ENCODE measurements at regions not wholly inside any gene's neighbourhood (a gene's known extent, or its start where the extent isn't known, plus 50 kb on each side); places are given as distances from the start of the nearest gene placed in this dataset.

GRCh38 chr2:16156411-16156810 is 216.1 kb downstream of the MYCN start:
- CTCF ChIA-PET (ENCODE audit: partially characterized antibody): interaction anchor here (0.6 to 1.6 kb wide), 4 partner anchors 10 to 297 kb away, joined by 3 to 5 read pairs (median 4); no protein-coding TSS in a partner anchor
- Histone ChIP-seq H3K4me1 (replicated peaks in 1 of 4; ENCODE audit: control insufficient read depth in 3 of 4, insufficient read depth in 4 of 4, low read length in 3 of 4) (no peaks in the 10 kb centered on the region), H3K36me3 (ENCODE audit: control insufficient read depth in 2 of 4, insufficient read depth in 4 of 4, low read length in 3 of 4) (no peaks in the 10 kb centered on the region), H3K4me2 (ENCODE audit: insufficient read depth in 1 of 2, low read depth in 2 of 2, low read length in 2 of 2) (no peak overlapping the region), H3K4ac (replicated peaks; ENCODE audit: insufficient read length, low read depth, low read length) (no peak overlapping the region), H4K8ac (ENCODE audit: extremely low read depth, insufficient read depth, low read length) (no peak overlapping the region), H2AK5ac (ENCODE audit: low read depth, low read length) (no peak overlapping the region), H2BK5ac (ENCODE audit: low read depth, low read length) (no peak overlapping the region), H3K23ac (ENCODE audit: insufficient read length) (no peak overlapping the region), H3K27ac (ENCODE audit: low read depth, low read length) (no peak overlapping the region), H3K9ac (replicated peaks in 1 of 4; ENCODE audit: extremely low read depth in 1 of 4, low read depth in 3 of 4, low read length in 3 of 4) (no peak overlapping the region), H3K56ac (replicated peaks; ENCODE audit: insufficient read length, low read depth, low read length) (no peak overlapping the region), H3K4me3 (ENCODE audit: extremely low read depth in 1 of 4, insufficient read depth in 2 of 4, low read depth in 3 of 4, low read length in 4 of 4) (no peak overlapping the region), H3K79me2 (ENCODE audit: control insufficient read depth in 1 of 2, insufficient read depth in 2 of 2, low read length in 2 of 2) (no peaks in the 10 kb centered on the region), H2AFZ (ENCODE audit: low read length) (no peak overlapping the region), H2BK15ac (ENCODE audit: low read length) (no peak overlapping the region), H3K23me2 (ENCODE audit: low read depth, low read length) (no peaks in the 10 kb centered on the region), H3K9me3 (ENCODE audit: insufficient read depth in 2 of 2, low read depth in 1 of 2, low read length in 1 of 2) (no peaks in the 10 kb centered on the region), H2BK120ac (replicated peaks; ENCODE audit: low read depth, low read length) (no peak overlapping the region), H2BK20ac (ENCODE audit: low read length) (no peak overlapping the region), H4K5ac (ENCODE audit: insufficient read length, low read depth, low read length) (no peak overlapping the region), H3K14ac (ENCODE audit: insufficient read length) (no peak overlapping the region), H3K18ac (ENCODE audit: extremely low read depth, low read length) (no peak overlapping the region), H3K79me1 (ENCODE audit: low read depth, low read length) (no peaks in the 10 kb centered on the region), H4K20me1 (replicated peaks in 1 of 2; ENCODE audit: control insufficient read depth in 1 of 2, insufficient read depth in 2 of 2, low read length in 2 of 2) (no peaks in the 10 kb centered on the region), H3K27me3 (replicated peaks in 1 of 4; ENCODE audit: control insufficient read depth in 3 of 4, extremely low read depth in 1 of 4, insufficient read depth in 3 of 4, low read length in 3 of 4) (no peaks in the 10 kb centered on the region), H4K91ac (replicated peaks; ENCODE audit: insufficient read length, low read length) (no peak overlapping the region), H2BK12ac (ENCODE audit: low read depth, low read length) (no peak overlapping the region)
- FAIRE-seq (no peak), DNase-seq (ENCODE audit: low read depth in 1 of 2, low spot score in 2 of 2) (no peak)
- POLR2A ChIA-PET (ENCODE audit: partially characterized antibody): interaction anchor here (1.3 kb wide), 1 partner anchor 51 kb away, joined by 3 read pairs; no protein-coding TSS in a partner anchor
- 93% methylated on average over 3 of the region's 3 CpGs; no CpG with 5 or more reads in 1 of the 2 experiments for WGBS, 2 experiments (ENCODE audit: extremely low coverage in 1 of 2, insufficient coverage in 1 of 2, insufficient read length in 1 of 2, insufficient replicate concordance in 2 of 2, low coverage in 1 of 2, low lambda C conversion rate in 2 of 2, missing lambda C conversion rate in 1 of 2)
- TF ChIP-seq SIRT6 (IDR thresholded peaks at IDR 0.05; ENCODE audit: low read length): no peak
- TF ChIP-seq CHD1 (IDR thresholded peaks at IDR 0.05; ENCODE audit: low read depth, low read length): no peak
- TF ChIP-seq POLR2AphosphoS5 (IDR thresholded peaks at IDR 0.05; ENCODE audit: low read depth, low read length): no peak
- TF ChIP-seq SUZ12 (IDR thresholded peaks at IDR 0.05; ENCODE audit: low read length): no peak
- no peak for TF ChIP-seq CTCF (IDR thresholded peaks at IDR 0.05; ENCODE audit: control extremely low read depth in 1 of 3, insufficient read depth in 1 of 3, low read depth in 1 of 3, low read length in 3 of 3)
- TF ChIP-seq EZH2 (IDR thresholded peaks at IDR 0.05; ENCODE audit: low read depth, low read length, severe bottlenecking): no peak
- no peak for TF ChIP-seq GTF2F1 (IDR thresholded peaks at IDR 0.05; ENCODE audit: borderline replicate concordance, low read depth, low read length)
- TF ChIP-seq RFX5 (IDR thresholded peaks at IDR 0.05; ENCODE audit: borderline replicate concordance, low read depth, low read length): no peak
- TF ChIP-seq TAF7 (optimal IDR thresholded peaks at IDR 0.05; ENCODE audit: borderline replicate concordance, low read depth, low read length): no peak
- TF ChIP-seq BCL11A (IDR thresholded peaks at IDR 0.05; ENCODE audit: low read depth in 2 of 2, low read length in 2 of 2): no peak
- no peak for TF ChIP-seq MAFK (IDR thresholded peaks at IDR 0.05; ENCODE audit: low read depth, low read length)
- no peak for TF ChIP-seq JUN (IDR thresholded peaks at IDR 0.05; ENCODE audit: low read depth, low read length)

Data from H1 (cell line).